Mononuclear cell (primary cell): ENCODE measurements at regions not wholly inside any gene's neighbourhood (a gene's known extent, or its start where the extent isn't known, plus 50 kb on each side); places are given as distances from the start of the nearest gene placed in this dataset.

Experiments
- H3K27me3 ChIP-seq: 2 replicates; pipeline ENCODE4 v1.6.0; 2011; ENCODE audit warnings: low read length, control low read depth; ENCODE audit not compliant: insufficient read depth
- H3K4me1 ChIP-seq: 2 replicates; pipeline ENCODE4 v1.5.1; 2011; ENCODE audit warnings: mild to moderate bottlenecking, low read length, control low read depth; ENCODE audit not compliant: insufficient read depth
- H3K4me3 ChIP-seq: 2 replicates; pipeline ENCODE4 v1.5.1; 2011; ENCODE audit warnings: mild to moderate bottlenecking, low read length, moderate library complexity
- H3K9me3 ChIP-seq: 2 replicates; pipeline ENCODE4 v1.5.1; 2011; ENCODE audit warnings: low read depth, mild to moderate bottlenecking, control low read depth, low read length

GRCh38 chr13:104043184-104043583, 977.0 kb upstream of the SLC10A2 start:
- no peaks in the 10 kb centered on the region for H3K27me3 ChIP-seq

GRCh38 chr13:104034891-104035290, 968.7 kb upstream of the SLC10A2 start:
- Histone ChIP-seq H3K9me3 (no peaks in the 10 kb centered on the region), H3K4me3 (no peak overlapping the region), H3K4me1 (no peaks in the 10 kb centered on the region), H3K27me3 (no peaks in the 10 kb centered on the region)

More at GRCh38 chr13:104043184-104043583, 977.0 kb upstream of the SLC10A2 start:
- no peaks in the 10 kb centered on the region for H3K9me3 ChIP-seq
- no peaks in the 10 kb centered on the region for H3K4me1 ChIP-seq
- no peak overlapping the region for H3K4me3 ChIP-seq

- no peaks in the 10 kb centered on the region for H3K4me1 ChIP-seq
- H3K4me3 ChIP-seq, result no peak overlapping the region
- H3K9me3 ChIP-seq, result no peaks in the 10 kb centered on the region
- no peaks in the 10 kb centered on the region for H3K27me3 ChIP-seq
These were observed 959.1 kb upstream of the SLC10A2 start for GRCh38 chr13:104025303-104025702.

- Histone ChIP-seq H3K27me3 (no peaks in the 10 kb centered on the region), H3K4me1 (no peaks in the 10 kb centered on the region), H3K4me3 (no peak overlapping the region), H3K9me3 (no peaks in the 10 kb centered on the region)
These were observed 958.4 kb upstream of the SLC10A2 start for GRCh38 chr13:104024416-104025170.

- no peaks in the 10 kb centered on the region for H3K4me1 ChIP-seq
- H3K9me3 ChIP-seq, result no peaks in the 10 kb centered on the region
- no peak overlapping the region for H3K4me3 ChIP-seq
- H3K27me3 ChIP-seq, result no peaks in the 10 kb centered on the region
These were observed 955.7 kb upstream of the SLC10A2 start for GRCh38 chr13:104021806-104022397.

GRCh38 chr13:104017317-104017716, 951.1 kb upstream of the SLC10A2 start:
- H3K4me1 ChIP-seq, result no peaks in the 10 kb centered on the region
- no peaks in the 10 kb centered on the region for H3K9me3 ChIP-seq
- H3K4me3 ChIP-seq, result no peak overlapping the region
- no peaks in the 10 kb centered on the region for H3K27me3 ChIP-seq

GRCh38 chr13:104015646-104016396, 949.6 kb upstream of the SLC10A2 start:
- Histone ChIP-seq H3K27me3 (no peaks in the 10 kb centered on the region), H3K4me3 (no peak overlapping the region), H3K4me1 (no peaks in the 10 kb centered on the region), H3K9me3 (no peaks in the 10 kb centered on the region)

- Histone ChIP-seq H3K4me3 (no peak overlapping the region), H3K9me3 (no peaks in the 10 kb centered on the region), H3K4me1 (no peaks in the 10 kb centered on the region), H3K27me3 (no peaks in the 10 kb centered on the region)
These were observed 948.8 kb upstream of the SLC10A2 start for GRCh38 chr13:104014803-104015645.

- H3K4me3 ChIP-seq, result no peak overlapping the region
- H3K27me3 ChIP-seq, result no peaks in the 10 kb centered on the region
- no peaks in the 10 kb centered on the region for H3K4me1 ChIP-seq
- H3K9me3 ChIP-seq, result no peaks in the 10 kb centered on the region
These were observed 945.5 kb upstream of the SLC10A2 start for GRCh38 chr13:104011505-104012241.

GRCh38 chr13:104008541-104009435, 942.6 kb upstream of the SLC10A2 start:
- H3K27me3 ChIP-seq, result no peaks in the 10 kb centered on the region
- H3K4me1 ChIP-seq, result no peaks in the 10 kb centered on the region
- no peaks in the 10 kb centered on the region for H3K9me3 ChIP-seq
- H3K4me3 ChIP-seq, result no peak overlapping the region

GRCh38 chr13:104008075-104008474, 941.9 kb upstream of the SLC10A2 start:
- Histone ChIP-seq H3K4me1 (no peaks in the 10 kb centered on the region), H3K27me3 (no peaks in the 10 kb centered on the region), H3K4me3 (no peak overlapping the region), H3K9me3 (no peaks in the 10 kb centered on the region)

- Histone ChIP-seq H3K9me3 (no peaks in the 10 kb centered on the region), H3K27me3 (no peaks in the 10 kb centered on the region), H3K4me3 (no peak overlapping the region), H3K4me1 (no peaks in the 10 kb centered on the region)
These were observed 940.4 kb upstream of the SLC10A2 start for GRCh38 chr13:104006625-104007075.

GRCh38 chr13:104004572-104004971, 938.4 kb upstream of the SLC10A2 start:
- no peaks in the 10 kb centered on the region for H3K4me1 ChIP-seq
- H3K9me3 ChIP-seq, result no peaks in the 10 kb centered on the region
- no peaks in the 10 kb centered on the region for H3K27me3 ChIP-seq
- no peak overlapping the region for H3K4me3 ChIP-seq
